BLaER1 treated with 17β-estradiol and CSF1 and Interleukin-3, amounts not matched to agents 10 nM and 100 nM (cell line): ENCODE measurements at regions not wholly inside any gene's neighbourhood (a gene's known extent, or its start where the extent isn't known, plus 50 kb on each side); places are given as distances from the start of the nearest gene placed in this dataset.

Experiments used
- H3K27ac ChIP-seq, 11 experiments: shearing (Covaris generic); formaldehyde crosslinking; 2 replicates each; pipeline ENCODE4 v1.8.1; 2022
- H3K27me3 ChIP-seq, 11 experiments: shearing (Covaris generic); formaldehyde crosslinking; 2 replicates each; pipeline ENCODE4 v1.8.1; 2022
- H3K36me3 ChIP-seq, 11 experiments: shearing (Covaris generic); formaldehyde crosslinking; 2 replicates each; pipeline ENCODE4 v1.8.1; 2022
- H3K4me1 ChIP-seq, 10 experiments: shearing (Covaris generic); formaldehyde crosslinking; 2 replicates each; pipeline ENCODE4 v1.8.1; 2022
- H3K4me2 ChIP-seq, 11 experiments: shearing (Covaris generic); formaldehyde crosslinking; 2 replicates each; pipeline ENCODE4 v1.8.1; 2022
- H3K4me3 ChIP-seq, 10 experiments: shearing (Covaris generic); formaldehyde crosslinking; 2 replicates each; pipeline ENCODE4 v1.8.1; 2022
- H3K9ac ChIP-seq, 11 experiments: shearing (Covaris generic); formaldehyde crosslinking; 2 replicates each; pipeline ENCODE4 v1.8.1; 2022
- H3K9me3 ChIP-seq, 11 experiments: shearing (Covaris generic); formaldehyde crosslinking; replicated peaks in 1 of 11; 2 replicates each; pipeline ENCODE4 v1.8.1; 2022
- H4K20me1 ChIP-seq, 11 experiments: shearing (Covaris generic); formaldehyde crosslinking; 2 replicates each; pipeline ENCODE4 v1.8.1; 2022
- Cebpa-rat ChIP-seq, 11 experiments: shearing (Covaris generic); IDR thresholded peaks; 2 replicates each; pipeline ENCODE4 v1.8.1; 2022

GRCh38 chrX:112380541-112381278 is 298.1 kb upstream of the TRPC5 start:
- TF ChIP-seq Cebpa-rat (IDR thresholded peaks at IDR 0.05): no peak
- Histone ChIP-seq H3K9ac (no peak overlapping the region), H3K4me3 (no peak overlapping the region), H3K4me2 (no peak overlapping the region), H3K9me3 (peaks cover 0 to 13% (median 0%) of the 10 kb centered on the region in 11 experiments; a peak in 4 of 22 replicates), H3K27me3 (peaks cover 3 to 94% (median 74%) of the 10 kb centered on the region in 11 experiments; a peak in 18 of 22 replicates), H3K27ac (peak overlapping the region in 6 of 11 experiments; percentile 28 to 63 (median 54); a peak in 6 of 22 replicates), H4K20me1 (no peaks in the 10 kb centered on the region), H3K4me1 (0 out of 20 replicates have a peak, but pooled peaks cover 0 to 3% (median 0%) of the 10 kb centered on the region in 10 experiments), H3K36me3 (no peaks in the 10 kb centered on the region)

DNA sequence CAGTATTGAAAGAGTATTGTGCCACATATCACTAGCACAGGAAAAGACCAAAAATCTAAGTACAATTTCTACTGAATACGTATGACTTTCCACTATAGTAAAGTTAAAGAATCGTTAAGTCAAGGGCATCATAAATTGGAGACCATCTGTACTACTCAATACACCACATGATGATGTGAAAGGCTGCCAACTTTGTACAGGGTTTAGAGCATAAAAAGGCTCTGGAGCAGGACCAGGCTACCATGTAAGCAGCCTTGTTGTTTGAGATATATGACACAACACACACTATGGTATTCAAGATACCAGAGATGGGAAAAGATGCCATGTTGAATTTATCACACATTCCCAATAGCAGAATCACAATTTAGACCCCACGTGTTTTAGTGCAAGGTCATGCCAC is 294.9 kb upstream of the TRPC5 start:
- Histone ChIP-seq H3K36me3 (no peaks in the 10 kb centered on the region), H3K4me3 (no peak overlapping the region), H3K4me1 (0 out of 20 replicates have a peak, but pooled peaks cover 0 to 3% (median 0%) of the 10 kb centered on the region in 10 experiments), H3K9me3 (peaks cover 0 to 13% (median 0%) of the 10 kb centered on the region in 11 experiments; a peak in 3 of 22 replicates), H3K9ac (no peak overlapping the region), H3K27ac (no peak overlapping the region), H3K27me3 (peaks cover 14 to 91% (median 79%) of the 10 kb centered on the region in 11 experiments; a peak in 20 of 22 replicates), H4K20me1 (no peaks in the 10 kb centered on the region), H3K4me2 (no peak overlapping the region)
- TF ChIP-seq Cebpa-rat (IDR thresholded peaks at IDR 0.05): no peak

GRCh38 chrX:112368371-112368770 is 285.8 kb upstream of the TRPC5 start:
- H3K4me2 ChIP-seq: no peak overlapping the region
- peaks cover 42 to 99% (median 89%) of the 10 kb centered on the region in 11 experiments; a peak in 21 of 22 replicates for H3K27me3 ChIP-seq
- TF ChIP-seq Cebpa-rat (IDR thresholded peaks at IDR 0.05): no peak
- no peaks in the 10 kb centered on the region; a peak in 1 of 22 replicates for H3K9me3 ChIP-seq
- H3K36me3 ChIP-seq: no peaks in the 10 kb centered on the region
- H4K20me1 ChIP-seq: no peaks in the 10 kb centered on the region; a peak in 1 of 22 replicates
- H3K4me3 ChIP-seq: no peak overlapping the region
- H3K9ac ChIP-seq: no peak overlapping the region
- no peaks in the 10 kb centered on the region for H3K4me1 ChIP-seq
- no peak overlapping the region for H3K27ac ChIP-seq

GRCh38 chrX:112367065-112367464 is 284.5 kb upstream of the TRPC5 start:
- Histone ChIP-seq H3K4me3 (no peak overlapping the region), H3K36me3 (no peaks in the 10 kb centered on the region), H3K9me3 (no peaks in the 10 kb centered on the region; a peak in 1 of 22 replicates), H3K27ac (no peak overlapping the region), H4K20me1 (no peaks in the 10 kb centered on the region; a peak in 1 of 22 replicates), H3K27me3 (peaks cover 48 to 99% (median 89%) of the 10 kb centered on the region in 11 experiments; a peak in 21 of 22 replicates), H3K9ac (no peak overlapping the region), H3K4me1 (no peaks in the 10 kb centered on the region), H3K4me2 (no peak overlapping the region)
- TF ChIP-seq Cebpa-rat (IDR thresholded peaks at IDR 0.05): no peak

GRCh38 chrX:112359906-112360305 is 277.3 kb upstream of the TRPC5 start:
- Histone ChIP-seq H3K4me2 (no peak overlapping the region), H3K9ac (no peak overlapping the region), H3K9me3 (no peaks in the 10 kb centered on the region; a peak in 1 of 22 replicates), H4K20me1 (no peaks in the 10 kb centered on the region), H3K4me3 (no peak overlapping the region), H3K27me3 (peaks cover 67 to 100% (median 97%) of the 10 kb centered on the region in 11 experiments), H3K36me3 (no peaks in the 10 kb centered on the region), H3K4me1 (no peaks in the 10 kb centered on the region), H3K27ac (no peak overlapping the region)
- no peak for TF ChIP-seq Cebpa-rat (IDR thresholded peaks at IDR 0.05)

GRCh38 chrX:112355931-112356330 is 273.4 kb upstream of the TRPC5 start:
- Histone ChIP-seq H4K20me1 (no peaks in the 10 kb centered on the region), H3K9me3 (peaks cover 0 to 8% (median 3%) of the 10 kb centered on the region in 11 experiments; a peak in 7 of 22 replicates), H3K4me3 (no peak overlapping the region), H3K4me1 (no peaks in the 10 kb centered on the region), H3K27me3 (peaks cover 46 to 73% (median 70%) of the 10 kb centered on the region in 11 experiments), H3K9ac (no peak overlapping the region), H3K36me3 (no peaks in the 10 kb centered on the region), H3K4me2 (no peak overlapping the region), H3K27ac (no peak overlapping the region)
- no peak for TF ChIP-seq Cebpa-rat (IDR thresholded peaks at IDR 0.05)

GRCh38 chrX:112341598-112341997 is 259.0 kb upstream of the TRPC5 start:
- H4K20me1 ChIP-seq: no peaks in the 10 kb centered on the region; a peak in 2 of 22 replicates
- no peak overlapping the region for H3K9ac ChIP-seq
- H3K27me3 ChIP-seq: peaks cover 16 to 96% (median 84%) of the 10 kb centered on the region in 11 experiments
- no peaks in the 10 kb centered on the region for H3K36me3 ChIP-seq
- peaks cover 18 to 35% (median 27%) of the 10 kb centered on the region in 11 experiments; a peak in 21 of 22 replicates for H3K9me3 ChIP-seq
- H3K4me3 ChIP-seq: no peak overlapping the region
- H3K27ac ChIP-seq: no peak overlapping the region
- no peak overlapping the region for H3K4me2 ChIP-seq
- TF ChIP-seq Cebpa-rat (IDR thresholded peaks at IDR 0.05): no peak
- H3K4me1 ChIP-seq: no peaks in the 10 kb centered on the region

DNA sequence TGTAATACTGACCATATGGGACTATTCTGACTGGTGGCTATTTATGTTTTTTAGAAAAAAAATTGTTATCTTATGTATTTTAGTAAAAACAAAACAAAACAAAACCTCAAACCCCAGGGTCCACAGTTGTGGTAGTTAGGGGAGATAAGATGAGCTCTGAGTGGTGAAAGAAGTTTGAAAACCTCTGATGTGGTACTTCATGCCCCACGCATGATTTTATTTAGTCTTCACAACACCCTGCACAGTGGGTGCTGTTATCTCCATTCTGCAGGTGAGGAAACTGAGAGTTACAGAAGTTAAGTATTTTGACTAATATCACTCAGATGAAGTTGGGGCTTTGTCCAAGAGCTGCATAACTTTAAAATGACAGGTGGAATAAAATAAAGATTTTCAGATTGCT is 230.6 kb upstream of the TRPC5 start:
- no peak overlapping the region for H3K27ac ChIP-seq
- H4K20me1 ChIP-seq: no peaks in the 10 kb centered on the region
- no peaks in the 10 kb centered on the region for H3K36me3 ChIP-seq
- H3K9ac ChIP-seq: no peak overlapping the region
- H3K4me1 ChIP-seq: no peaks in the 10 kb centered on the region
- H3K4me2 ChIP-seq: no peak overlapping the region
- H3K27me3 ChIP-seq: peaks cover 5 to 67% (median 54%) of the 10 kb centered on the region in 11 experiments; a peak in 21 of 22 replicates
- H3K4me3 ChIP-seq: no peak overlapping the region
- TF ChIP-seq Cebpa-rat (IDR thresholded peaks at IDR 0.05): no peak
- H3K9me3 ChIP-seq: no peaks in the 10 kb centered on the region

- H3K4me3 ChIP-seq: no peak overlapping the region
- H3K9ac ChIP-seq: no peak overlapping the region
- no peak overlapping the region for H3K27ac ChIP-seq
- no peak for TF ChIP-seq Cebpa-rat (IDR thresholded peaks at IDR 0.05)
- H3K9me3 ChIP-seq: no peaks in the 10 kb centered on the region
- H4K20me1 ChIP-seq: no peaks in the 10 kb centered on the region; a peak in 1 of 22 replicates
- H3K4me1 ChIP-seq: no peaks in the 10 kb centered on the region
- no peak overlapping the region for H3K4me2 ChIP-seq
- H3K27me3 ChIP-seq: peaks cover 25 to 70% (median 61%) of the 10 kb centered on the region in 11 experiments; a peak in 21 of 22 replicates
- no peaks in the 10 kb centered on the region for H3K36me3 ChIP-seq
Measured at GRCh38 chrX:112306027-112306426, 223.5 kb upstream of the TRPC5 start.
